ENCODE measurements at regions not wholly inside any gene's neighbourhood (a gene's known extent, or its start where the extent isn't known, plus 50 kb on each side); places are given as distances from the start of the nearest gene placed in this dataset.
"Not testable (repeated sequence)": the region's sequence is repeated elsewhere in the genome, so short reads cannot be mapped to it uniquely, and the experiment has no call there.

GRCh38 chr12:4829161-4829792 is 80.4 kb upstream of the KCNA1 start:
- Histone ChIP-seq H3K9me3 (no peaks in the 10 kb centered on the region), H3K4me1 (no peaks in the 10 kb centered on the region), H3K36me3 (no peaks in the 10 kb centered on the region), H3K4me3 (no peak overlapping the region), H3K27me3 (no peaks in the 10 kb centered on the region), H3K27ac (no peak overlapping the region)
- intact Hi-C loops (cut with DNase I; ENCODE audit: low total_unique reads): no loop called here
- TF ChIP-seq CTCF (IDR thresholded peaks at IDR 0.05): no peak
- TF ChIP-seq POLR2A (IDR thresholded peaks at IDR 0.05): no peak
- no peak for DNase-seq

- no peak for TF ChIP-seq POLR2A (IDR thresholded peaks at IDR 0.05)
- TF ChIP-seq CTCF (IDR thresholded peaks at IDR 0.05): no peak
- Histone ChIP-seq H3K27me3 (no peaks in the 10 kb centered on the region), H3K36me3 (no peaks in the 10 kb centered on the region), H3K9me3 (no peaks in the 10 kb centered on the region), H3K4me1 (no peaks in the 10 kb centered on the region), H3K4me3 (no peak overlapping the region), H3K27ac (no peak overlapping the region)
- intact Hi-C loops (cut with DNase I; ENCODE audit: low total_unique reads): no loop called here
- DNase-seq: no peak
Observed at GRCh38 chr12:4829793-4830162, 79.9 kb upstream of the KCNA1 start.

GRCh38 chr12:4830556-4831210 is 79.0 kb upstream of the KCNA1 start:
- intact Hi-C loops (cut with DNase I; ENCODE audit: low total_unique reads): no loop called here
- Histone ChIP-seq H3K9me3 (no peaks in the 10 kb centered on the region), H3K27ac (no peak overlapping the region), H3K36me3 (no peaks in the 10 kb centered on the region), H3K4me3 (no peak overlapping the region), H3K4me1 (no peaks in the 10 kb centered on the region), H3K27me3 (no peaks in the 10 kb centered on the region)
- no peak for TF ChIP-seq CTCF (IDR thresholded peaks at IDR 0.05)
- no peak for TF ChIP-seq POLR2A (IDR thresholded peaks at IDR 0.05)
- DNase-seq: no peak

- intact Hi-C loops (cut with DNase I; ENCODE audit: low total_unique reads): no loop called here
- no peak overlapping the region for H3K4me3 ChIP-seq
- no peak for DNase-seq
- no peak overlapping the region for H3K27ac ChIP-seq
- H3K4me1 ChIP-seq: no peaks in the 10 kb centered on the region
- TF ChIP-seq POLR2A (IDR thresholded peaks at IDR 0.05) (no peak), CTCF (IDR thresholded peaks at IDR 0.05) (no peak)
- no peaks in the 10 kb centered on the region for H3K36me3 ChIP-seq
- no peaks in the 10 kb centered on the region for H3K27me3 ChIP-seq
- H3K9me3 ChIP-seq: no peaks in the 10 kb centered on the region
Observed at GRCh38 chr12:4833053-4833452, 76.7 kb upstream of the KCNA1 start.

GRCh38 chr12:4833524-4833923 is 76.2 kb upstream of the KCNA1 start:
- TF ChIP-seq CTCF (IDR thresholded peaks at IDR 0.05): no peak
- TF ChIP-seq POLR2A (IDR thresholded peaks at IDR 0.05): no peak
- intact Hi-C loops (cut with DNase I; ENCODE audit: low total_unique reads): no loop called here
- H3K4me1 ChIP-seq: no peaks in the 10 kb centered on the region
- no peak overlapping the region for H3K4me3 ChIP-seq
- H3K9me3 ChIP-seq: no peaks in the 10 kb centered on the region
- H3K27ac ChIP-seq: no peak overlapping the region
- no peaks in the 10 kb centered on the region for H3K27me3 ChIP-seq
- no peaks in the 10 kb centered on the region for H3K36me3 ChIP-seq
- DNase-seq: no peak

- DNase-seq; H3K27ac ChIP-seq; H3K4me1 ChIP-seq; H3K27me3 ChIP-seq; H3K9me3 ChIP-seq; H3K4me3 ChIP-seq; intact Hi-C loops (cut with DNase I; ENCODE audit: low total_unique reads); H3K36me3 ChIP-seq: not testable (repeated sequence)
Observed at GRCh38 chr12:4842401-4842800, 67.3 kb upstream of the KCNA1 start.
